ENCODE measurements at regions not wholly inside any gene's neighbourhood (a gene's known extent, or its start where the extent isn't known, plus 50 kb on each side); places are given as distances from the start of the nearest gene placed in this dataset.

DNA sequence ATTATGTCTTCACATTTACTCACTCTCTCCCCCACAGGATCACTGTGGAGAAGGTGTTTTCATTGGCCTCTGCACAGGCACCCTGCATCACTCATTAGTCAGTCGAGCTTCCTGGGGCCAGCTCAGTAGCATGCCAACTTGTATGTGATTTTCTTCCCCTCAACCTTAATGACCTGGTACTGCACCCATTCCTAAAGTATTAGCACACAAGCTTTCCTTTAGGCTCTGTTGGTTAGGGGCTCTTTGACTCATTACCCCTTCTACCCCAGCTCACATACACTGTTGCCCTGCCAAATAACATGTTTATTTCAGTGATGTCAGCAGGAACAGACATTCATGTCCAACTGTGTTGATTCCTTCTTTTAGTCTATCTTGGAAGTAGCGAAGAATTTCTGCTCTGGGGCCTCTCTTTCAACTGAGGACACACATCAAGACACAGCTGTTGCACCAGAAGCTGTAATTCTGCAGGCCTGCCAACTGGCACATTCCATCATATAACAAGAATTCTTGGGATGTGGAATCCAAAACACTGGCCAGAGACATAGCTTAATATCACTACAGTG is 603.5 kb upstream of the ADAMTS5 start:
- no peak for TF ChIP-seq POLR2A (IDR thresholded peaks at IDR 0.05)
- TF ChIP-seq, protein P1, sequence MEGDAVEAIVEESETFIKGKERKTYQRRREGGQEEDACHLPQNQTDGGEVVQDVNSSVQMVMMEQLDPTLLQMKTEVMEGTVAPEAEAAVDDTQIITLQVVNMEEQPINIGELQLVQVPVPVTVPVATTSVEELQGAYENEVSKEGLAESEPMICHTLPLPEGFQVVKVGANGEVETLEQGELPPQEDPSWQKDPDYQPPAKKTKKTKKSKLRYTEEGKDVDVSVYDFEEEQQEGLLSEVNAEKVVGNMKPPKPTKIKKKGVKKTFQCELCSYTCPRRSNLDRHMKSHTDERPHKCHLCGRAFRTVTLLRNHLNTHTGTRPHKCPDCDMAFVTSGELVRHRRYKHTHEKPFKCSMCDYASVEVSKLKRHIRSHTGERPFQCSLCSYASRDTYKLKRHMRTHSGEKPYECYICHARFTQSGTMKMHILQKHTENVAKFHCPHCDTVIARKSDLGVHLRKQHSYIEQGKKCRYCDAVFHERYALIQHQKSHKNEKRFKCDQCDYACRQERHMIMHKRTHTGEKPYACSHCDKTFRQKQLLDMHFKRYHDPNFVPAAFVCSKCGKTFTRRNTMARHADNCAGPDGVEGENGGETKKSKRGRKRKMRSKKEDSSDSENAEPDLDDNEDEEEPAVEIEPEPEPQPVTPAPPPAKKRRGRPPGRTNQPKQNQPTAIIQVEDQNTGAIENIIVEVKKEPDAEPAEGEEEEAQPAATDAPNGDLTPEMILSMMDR (IDR thresholded peaks at IDR 0.05), result no peak
